Left hindlimb (tissue), 1 donor: ENCODE measurements at regions not wholly inside any gene's neighbourhood (a gene's known extent, or its start where the extent isn't known, plus 50 kb on each side); places are given as distances from the start of the nearest gene placed in this dataset.
"Not testable (repeated sequence)": the region's sequence is repeated elsewhere in the genome, so short reads cannot be mapped to it uniquely, and the experiment has no call there.

Experiments used
- DNase-seq: peaks from one replicate; pipeline ENCODE4 v3.0.0-alpha.2; 2018

- no peak for DNase-seq
Observed at GRCh38 chr3:178302966-178303930, 233.0 kb upstream of the KCNMB2 start.

DNA sequence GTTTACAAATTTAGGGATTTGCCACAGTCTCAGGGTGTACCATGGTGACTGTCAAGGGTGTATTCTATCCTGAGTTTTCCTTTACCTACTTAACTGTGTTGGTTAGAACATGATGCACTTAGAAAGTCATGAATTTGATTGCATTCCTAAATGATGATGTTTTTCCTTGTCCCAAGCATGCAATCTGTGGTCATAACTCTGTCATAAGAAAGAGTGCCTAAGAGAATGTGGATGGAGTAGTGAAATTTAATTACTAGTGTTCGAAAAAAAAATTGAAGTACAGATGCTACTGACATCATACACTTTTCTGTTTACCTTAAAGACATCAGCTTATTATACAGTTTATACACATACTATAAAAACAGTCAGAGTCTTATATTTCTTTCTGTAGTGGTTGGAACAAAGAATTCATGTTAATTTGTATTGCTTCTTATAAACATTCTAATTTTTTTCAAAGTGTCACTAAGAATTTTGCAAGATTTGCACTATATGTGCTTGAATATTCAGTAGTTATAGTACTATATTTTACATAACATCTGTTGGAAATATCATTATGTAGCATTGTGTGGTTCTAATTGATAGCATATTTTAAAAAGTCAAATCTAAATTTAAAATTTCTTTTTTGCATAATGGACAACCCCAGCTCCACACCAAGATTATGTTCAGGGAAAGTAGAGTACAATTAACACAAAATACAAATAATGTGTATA, 231.3 kb upstream of the KCNMB2 start:
- no peak for DNase-seq

DNA sequence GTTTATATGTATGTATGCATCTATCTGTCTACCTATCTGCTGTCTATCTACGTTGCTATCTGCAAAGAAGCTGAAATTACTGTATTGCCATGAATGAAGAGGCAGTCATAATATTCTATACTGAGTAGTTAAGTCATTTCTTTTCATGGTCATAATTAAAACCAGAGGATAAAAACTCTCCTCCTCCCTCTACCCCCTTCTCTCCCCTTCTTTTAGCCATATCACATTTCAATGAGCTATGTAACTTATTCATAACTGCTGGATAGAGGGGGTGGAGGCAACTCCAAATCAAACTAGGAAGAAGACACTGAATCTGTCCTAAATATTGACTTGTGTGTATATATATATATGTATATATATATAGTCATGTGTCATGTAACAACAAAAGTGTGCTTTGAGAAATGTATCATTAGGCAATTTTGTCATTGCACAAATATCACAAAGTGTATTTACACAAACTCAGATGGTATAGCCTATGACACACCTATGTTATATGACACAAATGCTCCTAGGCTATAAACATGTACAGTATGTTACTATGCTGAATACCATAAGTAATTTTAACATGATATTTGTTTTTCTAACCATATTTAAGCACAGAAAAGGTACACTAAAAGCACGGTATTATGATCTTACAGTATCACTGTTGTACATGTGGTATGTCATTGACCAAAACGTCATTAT, 229.7 kb upstream of the KCNMB2 start:
- no peak for DNase-seq

- DNase-seq, result no peak
Observed at GRCh38 chr3:178308771-178309170, 227.5 kb upstream of the KCNMB2 start.

- no peak for DNase-seq
Observed at GRCh38 chr3:178310949-178311348, 225.3 kb upstream of the KCNMB2 start.

GRCh38 chr3:178313716-178314115, 222.5 kb upstream of the KCNMB2 start:
- no peak for DNase-seq

DNA sequence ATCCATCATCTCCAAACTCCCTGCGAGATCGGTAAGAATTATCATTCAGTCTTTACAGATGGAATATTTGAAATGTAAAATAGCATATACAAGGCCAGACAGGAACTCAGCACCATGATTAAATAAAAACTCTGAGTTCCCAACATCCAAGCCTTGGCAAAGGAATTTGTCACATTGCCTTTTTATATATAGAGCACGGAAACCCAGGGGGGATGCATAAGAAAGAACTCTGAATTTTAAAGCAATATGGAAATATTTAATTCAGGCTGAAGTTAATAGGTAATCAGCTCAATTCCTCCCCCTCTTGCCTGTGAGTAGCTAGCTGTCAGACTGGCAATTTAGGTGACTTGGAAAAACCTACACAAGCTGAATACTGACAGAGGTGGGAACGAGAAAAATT, 217.9 kb upstream of the KCNMB2 start:
- DNase-seq, result no peak

GRCh38 chr3:178318941-178319816, 217.1 kb upstream of the KCNMB2 start:
- no peak for DNase-seq

GRCh38 chr3:178320456-178321351, 215.5 kb upstream of the KCNMB2 start:
- peak; percentile 48 for DNase-seq

- no peak for DNase-seq
Observed at GRCh38 chr3:178324356-178324755, 211.9 kb upstream of the KCNMB2 start.

GRCh38 chr3:178325330-178325729, 210.9 kb upstream of the KCNMB2 start:
- DNase-seq, result no peak

- no peak for DNase-seq
Observed at GRCh38 chr3:178329936-178330335, 206.3 kb upstream of the KCNMB2 start.

DNA sequence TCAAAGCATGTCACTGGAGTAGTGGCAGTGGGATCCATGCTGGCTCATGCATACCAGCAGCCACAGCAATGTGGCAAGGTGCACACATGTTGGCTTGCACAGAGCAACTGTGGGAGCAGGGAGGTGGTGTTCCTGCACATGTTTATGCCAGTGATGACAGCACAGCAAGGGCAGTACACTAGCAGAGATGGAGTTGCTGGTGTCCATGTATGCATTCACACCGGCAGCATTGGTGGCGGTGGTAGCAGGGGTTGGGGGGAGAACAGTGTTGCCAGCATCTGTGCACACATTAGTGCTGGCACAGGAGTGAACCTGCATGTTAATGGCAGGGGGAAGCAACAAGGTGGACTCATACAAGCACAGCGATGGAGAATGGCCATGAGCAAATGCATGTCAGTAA, 202.0 kb upstream of the KCNMB2 start:
- no peak for DNase-seq

- DNase-seq, result no peak
Observed at GRCh38 chr3:178336336-178336735, 199.9 kb upstream of the KCNMB2 start.

GRCh38 chr3:178340506-178340905, 195.7 kb upstream of the KCNMB2 start:
- DNase-seq, result no peak

- no peak for DNase-seq
Observed at GRCh38 chr3:178341636-178342035, 194.6 kb upstream of the KCNMB2 start.

- DNase-seq, result no peak
Observed at GRCh38 chr3:178342111-178342510, 194.1 kb upstream of the KCNMB2 start.

- no peak for DNase-seq
Observed at GRCh38 chr3:178343433-178344038, 192.7 kb upstream of the KCNMB2 start.

DNA sequence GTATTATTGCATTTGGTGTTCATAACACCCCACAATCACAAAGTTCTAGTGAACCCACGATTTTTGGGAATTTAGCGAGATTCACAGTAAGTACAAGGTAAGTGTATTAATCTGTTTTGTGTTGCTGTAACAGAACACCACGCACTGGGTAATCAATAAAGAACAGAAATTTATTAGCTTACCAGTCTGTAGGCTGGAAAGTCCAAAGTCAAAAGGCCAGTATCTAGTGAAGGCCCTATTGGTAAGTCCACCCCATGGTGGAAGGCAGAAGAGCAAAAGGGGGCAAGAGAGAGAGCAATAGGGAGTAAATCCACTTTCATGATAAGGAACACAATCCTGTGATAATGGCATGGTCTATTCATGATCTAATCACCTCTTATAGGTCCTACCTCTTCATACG, 190.3 kb upstream of the KCNMB2 start:
- no peak for DNase-seq

- DNase-seq, result not testable (repeated sequence)
Observed at GRCh38 chr3:178348561-178349217, 187.5 kb upstream of the KCNMB2 start.
